ENCODE measurements at regions not wholly inside any gene's neighbourhood (a gene's known extent, or its start where the extent isn't known, plus 50 kb on each side); places are given as distances from the start of the nearest gene placed in this dataset.

DNA sequence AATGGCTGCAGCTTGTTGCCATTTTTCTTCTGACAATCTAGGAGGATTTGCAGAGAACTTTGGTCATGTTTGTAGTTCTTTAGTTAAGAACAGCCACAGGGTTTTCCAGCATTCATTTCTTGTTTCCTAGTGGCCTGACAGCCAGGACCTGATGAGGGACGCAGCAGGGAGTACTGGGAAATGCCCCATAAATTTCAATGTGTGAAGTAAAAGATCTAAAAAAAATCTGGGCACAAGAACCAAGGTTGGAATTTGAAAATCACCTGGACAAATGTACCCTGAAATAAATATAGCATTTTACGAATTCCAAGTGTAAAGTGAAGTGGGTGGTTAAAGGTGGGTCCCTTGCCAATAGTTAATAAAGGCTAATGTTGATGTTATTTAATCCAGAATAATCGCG is 195.0 kb downstream of the ZIC1 start:
- no peak for DNase-seq

DNA sequence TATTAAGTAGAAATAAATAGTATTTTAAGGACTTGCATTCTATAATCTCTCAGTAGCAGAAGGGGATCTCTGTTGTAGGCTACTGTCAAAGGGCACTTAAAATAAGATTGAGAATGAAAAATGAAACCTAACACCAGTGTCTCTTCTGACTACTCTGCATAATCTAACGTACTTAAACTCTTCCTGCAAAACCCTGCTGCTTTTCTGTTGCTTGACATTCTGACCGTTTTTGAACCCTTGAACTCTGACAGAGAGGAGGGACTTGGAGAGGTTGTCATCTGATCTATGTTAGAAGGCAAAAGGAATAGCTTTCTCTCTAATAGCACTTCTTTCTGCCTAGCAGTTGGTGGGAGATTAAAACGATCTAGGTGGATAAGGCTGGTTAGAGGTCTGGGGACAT is 204.6 kb downstream of the ZIC1 start:
- no peak for DNase-seq

DNA sequence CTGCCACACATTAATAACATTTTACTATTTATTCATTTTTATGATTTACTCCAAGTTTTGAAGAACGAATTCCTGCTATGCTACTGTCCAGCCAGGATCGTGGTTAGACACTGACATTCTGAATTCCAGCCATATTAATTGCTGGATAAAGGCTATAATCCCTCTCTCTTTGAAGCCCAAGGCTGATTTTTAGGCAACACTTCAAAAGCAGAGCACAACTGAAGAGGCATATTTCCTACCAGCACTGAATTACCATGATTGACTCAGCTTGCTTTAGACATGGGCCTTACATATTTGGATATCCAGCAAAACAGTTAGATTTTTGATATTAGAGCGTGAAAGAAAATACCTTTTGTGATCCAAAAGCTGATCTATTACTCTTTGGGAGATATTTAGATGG is 205.0 kb downstream of the ZIC1 start:
- no peak for DNase-seq

DNA sequence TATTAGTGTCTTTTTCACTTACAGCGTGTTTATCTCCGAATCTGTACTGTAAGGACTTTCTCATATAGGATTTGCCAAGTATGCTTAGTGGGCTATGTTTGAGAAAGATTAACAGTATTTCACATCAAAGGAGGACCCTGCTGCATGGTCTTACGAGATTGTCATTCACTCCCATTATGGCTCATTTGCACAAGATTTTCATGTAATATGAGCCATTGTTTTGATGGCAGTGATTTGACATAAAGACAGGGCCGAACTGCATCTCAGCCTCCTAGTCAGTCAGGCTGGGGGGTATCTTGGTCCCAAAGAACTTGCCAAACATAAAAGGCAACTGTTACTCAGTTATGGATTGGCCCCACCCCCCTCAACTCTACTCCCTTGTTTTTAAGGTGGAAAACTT is 205.9 kb downstream of the ZIC1 start:
- DNase-seq: no peak

DNA sequence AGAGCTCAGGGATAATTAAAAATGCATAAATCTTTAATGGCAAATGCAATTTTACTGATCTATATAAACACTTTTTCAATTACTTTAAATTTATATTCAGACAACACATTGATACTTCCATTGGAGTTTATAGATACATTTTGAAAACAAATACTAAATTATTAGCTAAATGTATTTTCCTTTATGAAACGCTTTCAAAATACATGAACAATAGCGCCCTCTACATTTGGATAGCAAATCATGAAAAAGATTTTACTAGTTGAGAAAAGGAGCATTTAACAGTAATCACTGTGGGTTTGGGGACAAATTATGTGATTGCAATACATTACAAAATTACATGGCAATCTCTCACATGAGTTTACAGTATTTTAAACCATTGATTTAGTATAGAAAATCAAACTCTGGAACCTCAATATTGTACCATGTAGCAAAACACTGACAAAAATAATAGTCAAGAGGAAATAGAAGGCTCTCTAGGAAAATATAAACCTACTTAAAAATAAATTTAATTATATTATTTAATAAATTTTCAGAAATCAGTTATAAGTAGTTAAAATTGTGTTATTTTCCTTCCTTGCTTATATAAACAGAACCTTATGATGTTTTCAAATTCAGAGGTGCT is 207.9 kb downstream of the ZIC1 start:
- DNase-seq: peak; percentile 76 to 81

DNA sequence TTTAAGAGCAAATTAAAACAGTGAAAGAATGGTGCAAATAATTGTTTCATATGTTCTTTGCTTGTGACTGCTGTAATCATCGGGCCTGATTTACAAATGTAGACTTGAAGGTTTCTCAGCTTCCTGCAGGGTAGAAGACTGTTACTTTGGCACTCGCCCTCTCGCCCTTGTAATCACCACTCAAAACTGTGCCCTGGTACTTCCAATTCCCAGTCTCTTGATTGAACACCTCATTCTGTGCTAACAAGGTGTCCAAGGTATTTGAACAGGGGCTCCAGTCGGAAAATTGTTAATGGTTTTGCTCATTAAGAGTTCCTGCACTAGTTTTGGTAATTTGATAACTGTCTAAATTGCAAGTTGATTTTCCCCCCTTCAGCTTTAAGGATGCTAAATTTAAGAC is 209.5 kb downstream of the ZIC1 start:
- no peak for DNase-seq

DNA sequence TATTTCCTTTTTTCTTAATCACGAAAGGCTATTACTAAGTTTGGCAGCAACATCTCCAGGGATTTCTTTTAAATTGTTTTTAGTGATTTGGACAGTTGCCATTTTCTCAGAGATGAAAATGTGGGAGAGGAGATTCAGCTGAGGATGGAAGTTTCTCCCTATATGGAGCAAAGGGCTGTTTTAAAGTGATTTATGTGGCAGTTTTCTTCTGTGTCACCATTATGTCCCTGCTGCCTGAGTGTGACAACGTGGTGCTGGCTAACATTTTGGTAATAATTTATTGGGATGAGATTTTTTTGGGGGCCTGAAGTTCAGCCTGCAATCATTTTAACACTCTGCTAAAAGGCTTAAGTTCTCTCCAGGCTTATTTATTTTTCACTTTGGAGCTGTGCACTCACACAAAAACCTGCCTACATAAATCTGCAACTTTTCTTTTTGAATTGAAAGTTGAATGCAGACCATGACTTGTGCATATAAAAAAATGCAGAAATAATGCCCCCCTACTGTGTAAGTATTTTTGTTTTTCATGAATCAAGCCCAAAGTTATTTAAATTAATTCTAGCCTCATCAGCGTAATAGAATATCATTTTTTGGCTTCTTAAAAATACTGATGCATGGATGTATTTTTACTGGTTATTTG is 210.9 kb downstream of the ZIC1 start:
- no peak for DNase-seq

DNA sequence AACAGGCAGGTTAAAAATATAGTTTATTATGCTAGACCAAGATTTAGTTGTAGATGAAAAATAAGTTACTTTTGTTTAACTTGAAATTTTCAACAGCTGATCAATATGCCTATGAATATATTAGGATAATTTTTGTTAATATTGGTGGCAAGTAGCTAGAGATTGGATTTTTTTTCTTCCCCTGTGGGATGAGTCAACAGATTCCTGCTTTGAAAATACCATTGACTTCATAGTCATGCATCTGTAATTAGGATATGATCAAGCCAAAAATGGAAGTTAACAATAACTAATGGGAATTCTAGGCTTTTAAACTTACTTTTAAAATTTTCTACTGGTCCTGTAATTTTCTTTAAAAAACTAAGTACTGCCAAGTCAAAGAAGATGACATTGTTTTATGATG is 211.7 kb downstream of the ZIC1 start:
- no peak for DNase-seq

DNA sequence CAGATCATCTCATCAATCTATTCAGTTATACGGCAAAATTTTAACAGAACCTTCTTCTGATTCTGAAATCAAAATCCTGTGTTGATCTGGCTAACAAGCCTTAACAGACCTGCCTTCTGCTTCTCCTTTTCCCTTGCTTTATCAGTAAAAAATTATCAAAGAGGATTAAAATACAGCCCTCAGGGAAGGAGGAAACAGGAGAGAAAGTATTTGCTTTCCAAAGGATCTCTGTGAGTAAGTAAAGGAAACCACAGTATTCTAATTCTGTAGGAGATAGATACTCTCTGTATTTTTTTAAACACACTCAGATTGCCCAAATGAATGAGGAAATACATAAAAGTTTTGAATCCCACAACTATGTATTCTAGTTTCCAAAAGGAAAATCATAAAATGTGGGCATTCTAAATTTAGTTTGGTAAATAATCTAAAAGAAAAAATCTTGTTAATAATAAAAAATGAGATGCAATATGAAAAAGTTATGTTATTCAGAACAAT is 221.8 kb downstream of the ZIC1 start:
- no peak for DNase-seq

DNA sequence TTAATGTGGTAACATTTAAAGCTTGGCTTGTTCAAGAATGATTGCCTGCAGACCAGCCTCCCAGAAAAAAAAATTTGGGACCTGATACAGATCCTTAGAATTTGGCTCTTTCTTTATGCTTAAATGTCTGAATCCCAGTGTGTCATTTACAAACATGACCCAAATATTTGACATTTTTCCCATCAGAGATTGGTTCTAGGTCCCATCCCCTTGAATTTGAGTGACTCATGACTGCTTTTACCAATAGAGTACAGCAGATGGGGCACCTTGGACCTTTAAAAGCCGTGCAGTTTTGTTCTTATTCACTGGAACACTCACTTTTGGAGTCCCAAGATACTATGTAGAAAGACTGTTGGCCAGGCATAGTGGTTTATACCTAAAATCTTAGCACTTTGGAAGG is 231.6 kb downstream of the ZIC1 start:
- no peak for DNase-seq

DNA sequence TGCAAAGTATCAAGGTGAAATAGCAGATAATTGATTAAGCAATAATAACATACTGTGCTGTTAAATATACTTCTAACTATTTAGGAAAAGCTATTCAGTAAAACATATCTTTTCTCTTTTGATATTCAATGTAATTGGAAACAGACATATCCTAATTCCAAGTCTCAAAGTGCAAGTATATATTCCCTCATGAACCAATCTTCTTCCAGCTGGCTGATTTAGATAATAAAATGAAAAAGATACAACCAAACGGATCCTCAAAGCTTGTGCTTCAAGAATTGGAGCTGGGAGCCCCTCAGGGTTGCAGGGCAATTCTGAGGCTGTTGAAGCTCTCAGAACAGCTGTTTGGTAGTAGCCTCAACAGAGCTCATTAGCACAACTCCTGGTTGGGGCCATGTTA is 236.6 kb downstream of the ZIC1 start:
- DNase-seq: no peak

DNA sequence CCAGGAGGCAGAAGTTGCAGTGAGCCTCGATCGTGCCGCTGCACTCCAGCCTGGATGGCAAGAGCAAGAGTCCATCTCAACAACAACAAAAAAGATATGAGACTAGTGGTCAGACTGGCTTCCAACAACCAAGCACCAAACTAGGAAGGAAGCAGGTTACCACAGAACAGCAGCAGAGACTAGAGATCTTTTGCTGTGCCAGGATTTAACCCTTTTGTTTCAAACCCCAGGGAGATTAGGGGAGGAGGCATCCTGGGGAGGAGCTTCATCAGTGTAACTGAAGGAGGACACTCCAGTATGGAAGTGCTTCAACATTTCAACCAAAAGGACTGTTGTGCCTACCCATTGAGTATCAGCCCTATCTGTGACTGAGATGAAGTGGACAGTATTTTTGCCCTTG is 240.3 kb downstream of the ZIC1 start:
- DNase-seq: peak; percentile 50 to 54

DNA sequence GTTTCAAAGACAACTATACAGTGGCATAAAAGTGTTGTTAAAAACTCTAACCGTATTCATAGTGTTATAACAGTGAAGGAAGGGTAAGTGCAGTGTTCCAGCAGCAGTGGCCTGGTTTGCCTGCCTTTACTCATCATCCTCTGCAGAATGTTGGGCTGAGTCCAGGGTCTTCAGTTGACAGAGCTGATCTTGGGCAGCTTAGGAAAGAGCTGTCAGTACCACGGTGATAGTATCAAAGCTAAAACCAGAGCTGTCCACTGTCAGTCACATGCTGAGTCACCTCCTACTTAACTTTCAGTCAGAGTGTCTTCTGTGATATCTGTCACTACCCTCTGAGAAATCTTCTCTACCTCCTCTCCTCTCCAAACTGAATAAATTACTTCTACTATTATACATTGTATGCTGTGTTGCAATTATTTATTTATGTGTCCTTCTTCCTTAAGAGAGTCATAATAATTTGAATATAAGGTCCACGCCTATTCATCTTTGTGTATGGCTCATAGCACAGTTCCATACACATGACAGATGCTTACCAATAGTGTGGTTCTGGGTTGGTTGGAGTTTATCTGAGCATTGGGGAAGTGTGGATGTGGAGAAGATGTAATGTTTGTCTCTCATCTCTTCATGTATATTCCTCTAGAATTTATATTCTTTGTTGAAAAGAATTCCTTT is 242.1 kb downstream of the ZIC1 start:
- no peak for DNase-seq

DNA sequence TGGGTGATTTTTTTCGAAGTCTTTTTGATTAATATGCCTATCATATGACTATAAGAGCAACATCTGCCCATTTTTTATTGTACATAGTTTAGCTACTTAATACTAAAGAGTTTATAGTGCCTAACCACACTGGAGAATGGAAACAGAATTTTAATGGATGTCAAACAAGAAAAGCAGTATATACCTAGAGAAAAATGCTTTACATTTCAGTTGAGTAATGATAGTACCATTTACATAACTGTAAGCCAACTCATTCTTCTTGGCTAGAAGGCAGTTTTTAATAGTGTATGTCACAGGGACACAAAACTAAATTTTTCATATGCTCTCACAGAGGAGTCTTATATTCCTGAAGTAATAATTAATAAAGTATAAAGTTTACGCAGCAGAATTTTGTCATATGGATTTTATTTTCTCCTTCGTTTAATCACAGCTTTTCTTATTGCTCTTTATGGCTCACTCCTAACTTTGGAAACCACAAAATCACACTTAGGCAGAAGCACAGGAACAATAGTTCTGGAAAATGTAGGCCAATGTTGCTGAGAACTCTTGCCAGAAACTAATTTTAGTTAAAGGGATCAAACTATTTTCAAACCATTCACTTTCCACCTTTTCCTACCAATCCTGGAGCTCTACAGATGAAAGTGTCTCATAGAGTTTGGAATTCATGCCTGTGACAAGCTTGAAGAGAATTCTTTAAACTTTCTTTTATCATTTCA is 243.6 kb downstream of the ZIC1 start:
- no peak for DNase-seq

DNA sequence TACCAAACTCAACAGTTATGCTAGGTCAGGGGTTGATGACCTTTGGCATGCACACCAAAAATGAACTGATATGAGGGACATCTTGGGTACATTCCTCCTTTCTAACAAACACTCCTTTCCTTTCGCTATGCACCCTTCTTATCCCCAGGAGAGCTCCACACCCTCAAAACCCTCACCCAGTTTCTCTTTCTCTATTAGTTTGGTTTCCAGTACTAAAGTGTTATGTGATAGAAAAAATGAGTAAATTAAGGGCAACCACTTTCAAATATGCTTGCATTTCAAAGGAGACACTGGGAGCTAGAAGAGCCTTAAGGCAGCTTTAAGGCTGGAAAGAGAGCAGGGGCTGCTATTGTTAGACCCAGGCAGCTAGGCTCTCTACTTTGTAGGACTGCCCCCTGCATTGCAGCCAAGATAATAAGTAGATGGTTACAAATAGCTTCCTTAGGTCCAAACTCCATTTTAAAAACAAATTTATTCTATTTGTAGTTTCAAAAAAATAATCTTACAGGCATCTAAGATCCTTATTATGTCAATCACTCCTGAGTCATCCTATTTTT is 244.3 kb downstream of the ZIC1 start:
- DNase-seq: no peak

DNA sequence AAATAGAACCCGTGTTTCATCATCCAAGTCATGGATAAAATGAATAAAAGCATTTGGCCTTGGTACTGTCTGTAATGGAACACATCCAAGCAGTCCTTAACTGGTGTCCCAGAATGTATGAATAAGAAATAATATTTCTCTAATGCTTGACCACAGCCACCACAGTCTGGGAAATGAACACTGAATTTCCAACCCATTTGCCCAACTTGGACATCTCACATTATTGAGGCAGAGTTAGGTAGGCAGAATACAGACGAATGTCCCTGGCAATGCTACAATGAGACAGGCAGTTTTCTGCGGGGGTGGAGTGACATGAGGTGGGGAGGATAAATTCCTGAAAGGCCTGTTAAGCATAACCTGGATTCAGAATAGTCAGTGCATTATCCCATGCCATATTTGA is 245.7 kb downstream of the ZIC1 start:
- DNase-seq: no peak

DNA sequence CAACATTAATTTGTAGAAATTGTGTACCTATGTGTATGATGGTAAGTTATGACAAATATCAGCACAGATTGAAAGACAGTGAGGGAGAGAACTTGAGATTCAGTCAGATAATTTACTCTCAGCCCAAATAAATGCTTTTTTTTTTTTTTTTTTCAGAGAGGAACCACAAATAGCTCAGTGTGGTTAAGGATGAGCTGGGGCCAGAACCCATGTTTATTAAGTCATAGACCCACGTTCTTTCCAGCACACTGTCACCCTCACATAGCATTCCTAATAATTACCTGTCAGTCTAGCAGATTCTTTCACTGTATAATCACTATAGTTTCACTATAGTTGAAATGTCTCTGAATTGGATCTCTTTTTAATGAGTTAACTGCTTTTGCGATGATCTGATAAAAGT is 246.1 kb downstream of the ZIC1 start:
- no peak for DNase-seq

DNA sequence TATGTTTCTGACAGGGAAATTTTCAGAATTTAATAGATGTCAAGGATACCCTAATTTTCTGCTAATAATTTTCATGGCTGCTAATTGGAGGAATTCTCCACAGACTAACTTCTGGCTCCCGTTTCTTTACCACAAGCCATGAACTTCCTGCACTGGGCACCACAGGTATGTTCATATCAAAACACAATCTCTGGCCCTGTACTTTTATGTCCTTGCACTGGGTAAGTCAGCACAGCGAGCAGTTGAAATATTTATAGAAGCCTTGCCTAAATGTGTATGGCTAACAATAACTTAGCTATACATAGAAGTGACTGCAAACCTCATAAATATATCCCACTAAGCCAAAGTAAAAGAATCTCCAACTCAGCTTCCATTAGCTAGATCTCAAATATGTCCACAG is 246.9 kb downstream of the ZIC1 start:
- no peak for DNase-seq

DNA sequence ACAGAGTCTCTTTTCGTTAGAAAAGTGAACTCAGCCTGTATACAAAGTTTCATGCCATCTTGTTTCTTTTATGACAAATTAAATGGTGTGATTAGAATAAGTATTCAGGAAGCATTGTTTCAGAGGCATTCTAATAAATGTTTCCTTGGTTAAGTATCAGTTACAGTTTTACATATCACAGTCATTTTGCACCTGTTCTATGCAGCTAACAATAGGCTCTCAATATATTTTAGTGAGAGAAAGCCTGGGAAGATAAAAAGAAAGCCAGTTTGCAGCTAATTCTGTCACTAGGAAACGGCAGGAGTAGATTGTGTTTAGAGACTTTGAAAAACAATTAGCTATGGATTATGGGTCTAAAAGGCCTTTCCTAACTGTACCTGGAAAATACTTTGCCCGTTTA is 252.8 kb downstream of the ZIC1 start:
- DNase-seq: no peak

DNA sequence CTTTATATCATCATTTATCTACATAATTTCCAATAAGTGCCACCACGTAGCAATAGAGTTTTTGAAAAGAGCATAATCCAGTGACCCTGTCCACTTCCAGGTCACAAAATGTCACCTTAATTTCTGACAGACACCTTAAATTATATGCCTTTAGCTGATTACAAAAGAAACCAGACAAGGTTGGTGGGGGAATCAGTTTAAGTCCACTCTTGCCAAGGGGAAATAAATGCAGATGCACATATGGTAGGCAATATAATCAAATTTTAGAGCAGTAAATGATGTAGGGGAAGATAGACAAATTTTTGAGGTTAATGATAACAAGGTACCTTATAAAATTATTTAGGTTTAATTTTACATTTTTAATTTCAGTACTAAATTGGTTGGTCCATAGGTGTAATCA is 253.5 kb downstream of the ZIC1 start:
- DNase-seq: no peak

DNA sequence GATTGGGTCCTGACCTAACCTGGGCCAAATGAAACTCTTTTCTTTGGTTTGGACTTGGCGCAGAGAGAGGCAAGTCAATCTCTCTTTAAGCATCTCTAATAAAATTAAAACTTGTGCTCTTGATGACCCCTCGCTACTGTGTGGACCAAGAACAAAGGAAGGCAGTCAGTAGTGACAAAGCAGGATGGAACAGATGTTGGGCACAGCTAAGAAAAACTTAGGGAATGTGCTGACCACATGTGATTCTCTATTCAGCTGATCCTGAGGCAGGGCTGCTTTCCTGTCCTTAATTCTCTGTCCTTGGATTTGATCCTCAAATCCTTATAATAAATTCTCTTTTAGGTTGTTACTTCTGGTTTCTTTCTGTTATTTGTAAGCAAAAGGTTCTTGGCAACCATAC is 259.9 kb downstream of the ZIC1 start:
- DNase-seq: no peak

DNA sequence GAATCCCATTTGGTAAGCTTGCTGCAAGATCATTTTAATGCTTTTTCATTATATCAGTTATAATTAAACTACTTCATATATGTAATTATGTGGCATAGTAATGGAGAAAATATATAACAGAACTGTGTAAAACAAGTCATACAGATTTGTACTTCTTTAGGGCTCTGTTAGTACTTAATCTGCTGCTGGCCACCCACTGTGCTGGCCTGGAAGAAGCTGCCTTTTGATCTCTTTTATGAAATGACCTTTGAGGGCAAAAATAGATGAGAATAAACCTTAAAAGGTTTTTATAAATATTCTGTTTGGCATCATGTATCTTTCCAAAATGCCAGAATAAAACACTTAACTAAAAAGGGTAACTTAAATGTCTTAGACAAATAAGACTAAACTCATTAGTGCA is 262.9 kb downstream of the ZIC1 start:
- no peak for DNase-seq

DNA sequence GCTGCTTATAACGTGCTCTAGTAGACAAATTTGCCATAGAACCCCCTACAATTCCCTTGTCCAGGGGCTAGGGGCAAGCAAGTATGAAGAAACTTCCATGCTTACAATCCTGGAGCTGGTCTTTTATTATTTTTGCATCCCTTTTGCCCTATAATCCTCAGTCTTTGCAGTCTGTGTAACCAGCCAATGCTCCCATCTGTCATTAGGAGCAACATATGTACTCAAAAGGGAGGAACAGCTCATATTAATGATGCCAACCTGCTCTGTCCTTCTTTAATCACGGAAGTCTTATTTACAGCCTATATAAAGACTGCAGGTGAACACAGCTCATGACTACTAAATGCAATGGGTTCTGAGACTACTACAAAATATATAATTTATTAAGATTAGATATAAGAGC is 263.3 kb downstream of the ZIC1 start:
- DNase-seq: no peak

DNA sequence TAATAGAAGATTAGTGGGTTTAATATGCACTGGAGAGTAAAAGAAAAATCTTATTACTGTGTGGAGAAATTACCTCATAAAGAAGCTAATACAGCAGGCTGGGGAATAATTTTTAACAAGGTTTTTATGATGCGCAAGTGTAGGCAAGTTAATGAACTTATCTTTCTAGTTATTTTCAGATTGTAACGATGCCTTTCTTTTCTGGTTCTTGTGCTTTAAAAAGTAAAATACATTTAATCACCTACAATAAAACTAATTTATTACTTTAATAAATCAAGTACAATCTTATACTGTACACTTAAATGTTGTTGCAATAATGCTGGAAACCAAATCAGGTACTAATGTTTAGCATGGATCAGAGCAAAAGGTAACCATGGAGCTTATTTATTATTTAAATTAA is 266.6 kb downstream of the ZIC1 start:
- DNase-seq: no peak
